SK-N-SH treated with all-trans-retinoic acid at 6 μM for 48 hours (cell line): ENCODE measurements at regions not wholly inside any gene's neighbourhood (a gene's known extent, or its start where the extent isn't known, plus 50 kb on each side); places are given as distances from the start of the nearest gene placed in this dataset.

Source experiments
- ATAC-seq: fragments of 200-7000 bp; cut with Tn5 transposase; 3 replicates; pipeline ENCODE4 v1.9.1; 2020; ENCODE audit warnings: mild to moderate bottlenecking, moderate library complexity
- ARNTL ChIP-seq: fragments of 450-650 bp; formaldehyde crosslinking; IDR thresholded peaks from 2 replicates; pipeline ENCODE4 v1.5.0; 2020; ENCODE audit warnings: low read depth, mild to moderate bottlenecking, moderate library complexity, borderline replicate concordance
- BACH2 ChIP-seq: fragments of 250-450 bp; sonication (Bioruptor Pico); IDR thresholded peaks from 2 replicates; pipeline ENCODE4 v1.9.0; 2021; ENCODE audit warnings: mild to moderate bottlenecking, borderline replicate concordance
- CREB5 ChIP-seq: fragments of 250-450 bp; sonication (Bioruptor Pico); IDR thresholded peaks from 2 replicates; pipeline ENCODE4 v1.5.1; 2020; ENCODE audit warnings: low read depth, mild to moderate bottlenecking, moderate library complexity
- CSDC2 ChIP-seq: fragments of 250-450 bp; sonication (Bioruptor Pico); IDR thresholded peaks from 2 replicates; pipeline ENCODE4 v1.5.0; 2020; ENCODE audit warnings: mild to moderate bottlenecking, moderate library complexity
- CSRNP3 ChIP-seq: fragments of 250-450 bp; sonication (Bioruptor Pico); IDR thresholded peaks from 2 replicates; pipeline ENCODE4 v1.5.1; 2021; ENCODE audit warnings: mild to moderate bottlenecking, moderate library complexity
- GLIS3 ChIP-seq: fragments of 250-450 bp; sonication (Bioruptor Pico); IDR thresholded peaks from 2 replicates; pipeline ENCODE4 v1.5.0; 2020; ENCODE audit warnings: mild to moderate bottlenecking, moderate library complexity
- ISL1 ChIP-seq: fragments of 250-450 bp; sonication (Bioruptor Pico); IDR thresholded peaks from 2 replicates; pipeline ENCODE4 v2.1.2; 2022; ENCODE audit warnings: mild to moderate bottlenecking, moderate library complexity
- OSR1 ChIP-seq: fragments of 250-450 bp; sonication (Bioruptor Pico); IDR thresholded peaks from 2 replicates; pipeline ENCODE4 v1.8.0; 2022; ENCODE audit warnings: moderate library complexity, mild to moderate bottlenecking, inconsistent platforms
- PPARA ChIP-seq: fragments of 250-450 bp; sonication (Bioruptor Pico); IDR thresholded peaks from 2 replicates; pipeline ENCODE4 v1.5.0; 2020; ENCODE audit warnings: mild to moderate bottlenecking, borderline replicate concordance
- RARB ChIP-seq: fragments of 250-450 bp; sonication (Bioruptor Pico); IDR thresholded peaks from 2 replicates; pipeline ENCODE4 v1.8.0; 2021; ENCODE audit warnings: mild to moderate bottlenecking, moderate library complexity
- SNAI2 ChIP-seq: fragments of 250-450 bp; sonication (Bioruptor Pico); IDR thresholded peaks from 2 replicates; pipeline ENCODE4 v1.5.0; 2020; ENCODE audit warnings: mild to moderate bottlenecking, moderate library complexity
- TCF4 ChIP-seq: fragments of 250-450 bp; sonication (Bioruptor Pico); IDR thresholded peaks from 2 replicates; pipeline ENCODE4 v1.8.0; 2021; ENCODE audit warnings: mild to moderate bottlenecking, moderate library complexity, borderline replicate concordance
- TOX ChIP-seq: fragments of 250-450 bp; sonication (Bioruptor Pico); IDR thresholded peaks from 2 replicates; pipeline ENCODE4 v1.8.0; 2021; ENCODE audit warnings: mild to moderate bottlenecking, moderate library complexity, borderline replicate concordance
- ZC3H10 ChIP-seq: fragments of 250-450 bp; sonication (Bioruptor Pico); IDR thresholded peaks from 2 replicates; pipeline ENCODE4 v1.5.1; 2021; ENCODE audit warnings: mild to moderate bottlenecking, moderate library complexity
- ZFP3 ChIP-seq: fragments of 250-450 bp; sonication (Bioruptor Pico); IDR thresholded peaks from 2 replicates; pipeline ENCODE4 v1.5.0; 2020; ENCODE audit warnings: mild to moderate bottlenecking, moderate library complexity
- ZFP30 ChIP-seq: fragments of 450-650 bp; formaldehyde crosslinking; IDR thresholded peaks from 2 replicates; pipeline ENCODE4 v1.5.0; 2022; ENCODE audit warnings: mild to moderate bottlenecking, moderate library complexity
- ZNF565 ChIP-seq: fragments of 450-650 bp; formaldehyde crosslinking; conservative IDR thresholded peaks from 2 replicates; pipeline ENCODE4 v1.5.0; 2020; ENCODE audit warnings: low read depth, mild to moderate bottlenecking, moderate library complexity
- ZNF70 ChIP-seq: fragments of 450-650 bp; formaldehyde crosslinking; IDR thresholded peaks from 2 replicates; pipeline ENCODE4 v1.5.0; 2020; ENCODE audit warnings: mild to moderate bottlenecking, moderate library complexity
- ZNF8 ChIP-seq: fragments of 450-650 bp; formaldehyde crosslinking; IDR thresholded peaks from 2 replicates; pipeline ENCODE4 v1.5.0; 2020; ENCODE audit warnings: mild to moderate bottlenecking, moderate library complexity
- TF ChIP-seq, protein P1 (sequence below): fragments of 250-450 bp; sonication (Bioruptor Pico); IDR thresholded peaks from 2 replicates; pipeline ENCODE4 v1.5.0; 2020; ENCODE audit warnings: mild to moderate bottlenecking, moderate library complexity
- TF ChIP-seq, protein P2 (sequence below): fragments of 250-450 bp; sonication (Bioruptor Pico); IDR thresholded peaks from 2 replicates; pipeline ENCODE4 v1.8.0; 2020; ENCODE audit warnings: mild to moderate bottlenecking, moderate library complexity, borderline replicate concordance

GRCh38 chr6:56860475-56860874 lies 94.4 kb upstream of the BEND6 start:
- TF ChIP-seq ZNF565 (CRISPR knock-in tag) (no peak), GLIS3 (CRISPR knock-in tag) (no peak), ARNTL (no peak), OSR1 (CRISPR knock-in tag) (no peak), PPARA (no peak), ISL1 (CRISPR knock-in tag) (no peak), BACH2 (CRISPR knock-in tag) (no peak), CREB5 (no peak), CSRNP3 (CRISPR knock-in tag) (no peak), RARB (CRISPR knock-in tag) (no peak), TCF4 (no peak), SNAI2 (CRISPR knock-in tag) (no peak), TOX (CRISPR knock-in tag) (no peak), ZFP30 (no peak), ZFP3 (CRISPR knock-in tag) (no peak)
- TF ChIP-seq, protein P1, sequence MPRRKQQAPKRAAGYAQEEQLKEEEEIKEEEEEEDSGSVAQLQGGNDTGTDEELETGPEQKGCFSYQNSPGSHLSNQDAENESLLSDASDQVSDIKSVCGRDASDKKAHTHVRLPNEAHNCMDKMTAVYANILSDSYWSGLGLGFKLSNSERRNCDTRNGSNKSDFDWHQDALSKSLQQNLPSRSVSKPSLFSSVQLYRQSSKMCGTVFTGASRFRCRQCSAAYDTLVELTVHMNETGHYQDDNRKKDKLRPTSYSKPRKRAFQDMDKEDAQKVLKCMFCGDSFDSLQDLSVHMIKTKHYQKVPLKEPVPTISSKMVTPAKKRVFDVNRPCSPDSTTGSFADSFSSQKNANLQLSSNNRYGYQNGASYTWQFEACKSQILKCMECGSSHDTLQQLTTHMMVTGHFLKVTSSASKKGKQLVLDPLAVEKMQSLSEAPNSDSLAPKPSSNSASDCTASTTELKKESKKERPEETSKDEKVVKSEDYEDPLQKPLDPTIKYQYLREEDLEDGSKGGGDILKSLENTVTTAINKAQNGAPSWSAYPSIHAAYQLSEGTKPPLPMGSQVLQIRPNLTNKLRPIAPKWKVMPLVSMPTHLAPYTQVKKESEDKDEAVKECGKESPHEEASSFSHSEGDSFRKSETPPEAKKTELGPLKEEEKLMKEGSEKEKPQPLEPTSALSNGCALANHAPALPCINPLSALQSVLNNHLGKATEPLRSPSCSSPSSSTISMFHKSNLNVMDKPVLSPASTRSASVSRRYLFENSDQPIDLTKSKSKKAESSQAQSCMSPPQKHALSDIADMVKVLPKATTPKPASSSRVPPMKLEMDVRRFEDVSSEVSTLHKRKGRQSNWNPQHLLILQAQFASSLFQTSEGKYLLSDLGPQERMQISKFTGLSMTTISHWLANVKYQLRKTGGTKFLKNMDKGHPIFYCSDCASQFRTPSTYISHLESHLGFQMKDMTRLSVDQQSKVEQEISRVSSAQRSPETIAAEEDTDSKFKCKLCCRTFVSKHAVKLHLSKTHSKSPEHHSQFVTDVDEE (CRISPR knock-in tag): no peak
- TF ChIP-seq, protein P2, sequence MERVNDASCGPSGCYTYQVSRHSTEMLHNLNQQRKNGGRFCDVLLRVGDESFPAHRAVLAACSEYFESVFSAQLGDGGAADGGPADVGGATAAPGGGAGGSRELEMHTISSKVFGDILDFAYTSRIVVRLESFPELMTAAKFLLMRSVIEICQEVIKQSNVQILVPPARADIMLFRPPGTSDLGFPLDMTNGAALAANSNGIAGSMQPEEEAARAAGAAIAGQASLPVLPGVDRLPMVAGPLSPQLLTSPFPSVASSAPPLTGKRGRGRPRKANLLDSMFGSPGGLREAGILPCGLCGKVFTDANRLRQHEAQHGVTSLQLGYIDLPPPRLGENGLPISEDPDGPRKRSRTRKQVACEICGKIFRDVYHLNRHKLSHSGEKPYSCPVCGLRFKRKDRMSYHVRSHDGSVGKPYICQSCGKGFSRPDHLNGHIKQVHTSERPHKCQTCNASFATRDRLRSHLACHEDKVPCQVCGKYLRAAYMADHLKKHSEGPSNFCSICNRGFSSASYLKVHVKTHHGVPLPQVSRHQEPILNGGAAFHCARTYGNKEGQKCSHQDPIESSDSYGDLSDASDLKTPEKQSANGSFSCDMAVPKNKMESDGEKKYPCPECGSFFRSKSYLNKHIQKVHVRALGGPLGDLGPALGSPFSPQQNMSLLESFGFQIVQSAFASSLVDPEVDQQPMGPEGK (CRISPR knock-in tag): no peak
- ATAC-seq: peak; percentile 72

DNA sequence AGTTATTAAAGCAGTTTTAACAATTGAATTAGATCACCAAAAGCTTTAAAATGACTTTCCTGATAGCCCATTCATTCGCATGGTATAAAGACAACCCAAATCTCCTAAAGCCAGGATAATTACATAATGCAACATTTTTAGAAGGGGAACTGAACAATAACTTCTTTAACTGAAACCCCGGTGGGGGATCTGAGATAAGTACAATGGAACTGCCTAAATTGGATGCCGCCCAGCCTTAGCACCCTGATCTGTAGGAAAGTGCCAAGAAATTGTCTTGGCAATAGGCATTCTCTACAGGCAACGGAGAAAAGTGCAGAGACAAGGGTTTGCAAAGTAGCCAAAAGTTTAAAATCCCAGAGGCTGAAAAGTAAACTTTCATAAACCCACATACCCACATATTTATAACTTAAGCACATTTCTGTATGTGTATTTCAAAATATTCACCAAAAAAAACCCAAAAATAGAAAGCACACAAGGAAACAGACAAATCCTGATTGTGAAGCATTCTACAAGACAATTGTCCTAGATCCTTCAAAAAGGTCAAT lies 98.8 kb upstream of the BEND6 start:
- ATAC-seq: no peak
- no peak for TF ChIP-seq TCF4
- no peak for TF ChIP-seq CSDC2
- TF ChIP-seq OSR1 (CRISPR knock-in tag): no peak
- TF ChIP-seq ARNTL: no peak
- TF ChIP-seq, protein P2 (CRISPR knock-in tag): no peak
- TF ChIP-seq, protein P1 (CRISPR knock-in tag): no peak
- no peak for TF ChIP-seq GLIS3 (CRISPR knock-in tag)
- no peak for TF ChIP-seq ZFP30
- TF ChIP-seq ZNF565 (CRISPR knock-in tag): no peak
- TF ChIP-seq ZNF8 (CRISPR knock-in tag): no peak
- no peak for TF ChIP-seq ZNF70 (CRISPR knock-in tag)
- no peak for TF ChIP-seq BACH2 (CRISPR knock-in tag)
- TF ChIP-seq ZFP3 (CRISPR knock-in tag): no peak
- TF ChIP-seq TOX (CRISPR knock-in tag): no peak
- no peak for TF ChIP-seq ZC3H10 (CRISPR knock-in tag)
- TF ChIP-seq, all 23 proteins: peak for 0
